ENCODE measurements at regions not wholly inside any gene's neighbourhood (a gene's known extent, or its start where the extent isn't known, plus 50 kb on each side); places are given as distances from the start of the nearest gene placed in this dataset.

- TF ChIP-seq CTCF (IDR thresholded peaks at IDR 0.05; ENCODE audit: poor library complexity) (no peak), EZH2 (IDR thresholded peaks at IDR 0.05; ENCODE audit: borderline replicate concordance) (no peak)
Measured at GRCh38 chr9:81477669-81478068, 211.7 kb downstream of the TLE1 start.

Measured in hepatocyte (in vitro differentiated cells).